H1 (cell line): ENCODE measurements at regions not wholly inside any gene's neighbourhood (a gene's known extent, or its start where the extent isn't known, plus 50 kb on each side); places are given as distances from the start of the nearest gene placed in this dataset.
"Not testable (repeated sequence)": the region's sequence is repeated elsewhere in the genome, so short reads cannot be mapped to it uniquely, and the experiment has no call there.

Experiments used
- CTCF ChIA-PET: fragments of 300-600 bp; sonication (Branson Sonifier 250); formaldehyde crosslinking; loops from one replicate; lab custom pipeline; 2021; ENCODE audit not compliant: partially characterized antibody; lab: Charles Lee
- POLR2A ChIA-PET: fragments of 300-600 bp; sonication (Branson Sonifier 250); formaldehyde crosslinking; loops from one replicate; lab custom pipeline; 2021; ENCODE audit warnings: inconsistent platforms; ENCODE audit not compliant: partially characterized antibody; lab: Charles Lee
- DNase-seq, 2 experiments: peaks; one replicate each; pipeline versions ENCODE4 v3.0.0 to v3.0.0-alpha.2; 2010 to 2022; ENCODE audit warnings: low spot score in 2 of 2, low read depth in 1 of 2, mixed read lengths in 1 of 2
- FAIRE-seq: peaks from 2 replicates; lab custom pipeline; 2011; peaks lifted over from hg19 to GRCh38; lab: Jason Lieb, UNC
- H2AFZ ChIP-seq: 2 replicates; pipeline ENCODE4 v1.8.1; 2012; ENCODE audit warnings: low read length, inconsistent platforms
- H2AK5ac ChIP-seq: 2 replicates; pipeline ENCODE4 v1.6.1; 2013; ENCODE audit warnings: low read depth, low read length
- H2BK120ac ChIP-seq: replicated peaks from 2 replicates; pipeline ENCODE3; 2013; ENCODE audit warnings: low read depth, low read length, inconsistent platforms
- H2BK12ac ChIP-seq: 2 replicates; pipeline ENCODE4 v1.6.1; 2013; ENCODE audit warnings: low read depth, low read length
- H2BK15ac ChIP-seq: 2 replicates; pipeline ENCODE4 v1.6.1; 2013; ENCODE audit warnings: low read length
- H2BK20ac ChIP-seq: 2 replicates; pipeline ENCODE4 v1.6.1; 2013; ENCODE audit warnings: low read length
- H2BK5ac ChIP-seq: 2 replicates; pipeline ENCODE4 v1.6.1; 2013; ENCODE audit warnings: low read depth, low read length
- H3K14ac ChIP-seq: 2 replicates; pipeline ENCODE4 v1.6.1; 2013; ENCODE audit warnings: inconsistent platforms; ENCODE audit not compliant: insufficient read length
- H3K18ac ChIP-seq: 2 replicates; pipeline ENCODE4 v1.6.1; 2013; ENCODE audit warnings: low read length; ENCODE audit errors: extremely low read depth
- H3K23ac ChIP-seq: 2 replicates; pipeline ENCODE4 v1.6.1; 2013; ENCODE audit warnings: inconsistent platforms; ENCODE audit not compliant: insufficient read length
- H3K23me2 ChIP-seq: 2 replicates; pipeline ENCODE4 v1.6.1; 2013; ENCODE audit warnings: low read depth, low read length
- H3K27ac ChIP-seq: 2 replicates; pipeline ENCODE4 v1.6.1; 2011; ENCODE audit warnings: low read depth, low read length, inconsistent platforms
- H3K27me3 ChIP-seq, 4 experiments: replicated peaks in 1 of 4; 1 replicate in 1 of 4; 2 replicates in 3 of 4; pipeline versions ENCODE4 v1.6.1 to v1.8.1; 2011 to 2013; ENCODE audit warnings: low read length in 3 of 4, mild to moderate bottlenecking in 3 of 4, inconsistent platforms in 2 of 4, mixed read lengths in 2 of 4, moderate library complexity in 1 of 4; ENCODE audit not compliant: control insufficient read depth in 3 of 4, insufficient read depth in 3 of 4; ENCODE audit errors: extremely low read depth in 1 of 4
- H3K36me3 ChIP-seq, 4 experiments: 2 replicates each; pipeline versions ENCODE4 v1.6.1 to v1.8.1; 2011 to 2013; ENCODE audit warnings: mild to moderate bottlenecking in 4 of 4, low read length in 3 of 4, moderate library complexity in 2 of 4, control low read depth in 1 of 4, inconsistent platforms in 1 of 4; ENCODE audit not compliant: insufficient read depth in 4 of 4, control insufficient read depth in 2 of 4
- H3K4ac ChIP-seq: replicated peaks from 2 replicates; pipeline ENCODE3; 2013; ENCODE audit warnings: low read length, low read depth, mixed read lengths, inconsistent platforms; ENCODE audit not compliant: insufficient read length
- H3K4me1 ChIP-seq, 4 experiments: replicated peaks in 1 of 4; 1 replicate in 1 of 4; 2 replicates in 3 of 4; pipeline versions ENCODE4 v1.6.1 to v1.8.1; 2011 to 2013; ENCODE audit warnings: low read length in 3 of 4, inconsistent platforms in 2 of 4, mixed read lengths in 1 of 4; ENCODE audit not compliant: insufficient read depth in 4 of 4, control insufficient read depth in 3 of 4
- H3K4me2 ChIP-seq, 2 experiments: 2 replicates each; pipeline versions ENCODE4 v1.6.1 to v1.8.1; 2011 to 2013; ENCODE audit warnings: low read depth in 2 of 2, low read length in 2 of 2, control low read depth in 1 of 2, inconsistent platforms in 1 of 2, mild to moderate bottlenecking in 1 of 2; ENCODE audit not compliant: insufficient read depth in 1 of 2
- H3K4me3 ChIP-seq, 4 experiments: fragments of 200-600, 300-600 bp in 1 of 4; sonication (generic), shearing (Covaris generic), sonication (Bioruptor Twin) in 1 of 4; 2 replicates each; pipeline versions ENCODE4 v1.5.1 to v1.8.1; 2011 to 2016; ENCODE audit warnings: low read length in 4 of 4, low read depth in 3 of 4, control low read depth in 2 of 4, inconsistent platforms in 2 of 4, mild to moderate bottlenecking in 2 of 4, mixed read lengths in 1 of 4, moderate library complexity in 1 of 4; ENCODE audit not compliant: insufficient read depth in 2 of 4; ENCODE audit errors: extremely low read depth in 1 of 4
- H3K56ac ChIP-seq: replicated peaks from 2 replicates; pipeline ENCODE3; 2013; ENCODE audit warnings: low read depth, mild to moderate bottlenecking, mixed read lengths, low read length, inconsistent platforms; ENCODE audit not compliant: insufficient read length
- H3K79me1 ChIP-seq: 2 replicates; pipeline ENCODE4 v1.6.1; 2013; ENCODE audit warnings: low read depth, low read length, control low read depth
- H3K79me2 ChIP-seq, 2 experiments: 2 replicates each; pipeline versions ENCODE4 v1.6.1 to v1.8.1; 2012 to 2013; ENCODE audit warnings: low read length in 2 of 2, mild to moderate bottlenecking in 2 of 2, inconsistent platforms in 1 of 2; ENCODE audit not compliant: insufficient read depth in 2 of 2, control insufficient read depth in 1 of 2
- H3K9ac ChIP-seq, 4 experiments: replicated peaks in 1 of 4; 1 replicate in 1 of 4; 2 replicates in 3 of 4; pipeline versions ENCODE4 v1.6.1 to v1.8.1; 2011 to 2013; ENCODE audit warnings: low read depth in 3 of 4, low read length in 3 of 4, control low read depth in 2 of 4, mild to moderate bottlenecking in 2 of 4, moderate library complexity in 2 of 4, inconsistent platforms in 1 of 4; ENCODE audit errors: extremely low read depth in 1 of 4
- H3K9me3 ChIP-seq, 2 experiments: 2 replicates each; pipeline versions ENCODE4 v1.6.1 to v1.8.1; 2012 to 2013; ENCODE audit warnings: mild to moderate bottlenecking in 2 of 2, moderate library complexity in 2 of 2, control low read depth in 1 of 2, inconsistent platforms in 1 of 2, low read depth in 1 of 2, low read length in 1 of 2, mixed read lengths in 1 of 2; ENCODE audit not compliant: insufficient read depth in 2 of 2
- H4K20me1 ChIP-seq, 2 experiments: replicated peaks in 1 of 2; 2 replicates each; pipeline versions ENCODE3 to v1.8.1; 2011 to 2013; ENCODE audit warnings: inconsistent platforms in 2 of 2, low read length in 2 of 2, mild to moderate bottlenecking in 1 of 2; ENCODE audit not compliant: insufficient read depth in 2 of 2, control insufficient read depth in 1 of 2
- H4K5ac ChIP-seq: 2 replicates; pipeline ENCODE4 v1.6.1; 2013; ENCODE audit warnings: low read length, low read depth, mixed read lengths, inconsistent platforms; ENCODE audit not compliant: insufficient read length
- H4K8ac ChIP-seq: 2 replicates; pipeline ENCODE4 v1.8.0; 2013; ENCODE audit warnings: mild to moderate bottlenecking, moderate library complexity, low read length, inconsistent platforms; ENCODE audit not compliant: insufficient read depth; ENCODE audit errors: extremely low read depth
- H4K91ac ChIP-seq: replicated peaks from 2 replicates; pipeline ENCODE3; 2013; ENCODE audit warnings: low read length, mixed read lengths, inconsistent platforms; ENCODE audit not compliant: insufficient read length
- WGBS, 2 experiments: shearing (Covaris generic) in 1 of 2; methylation state at CpG; one replicate each; pipeline versions ENCODE4 v1.1.6 to v1.1.7; 2013 to 2015; ENCODE audit warnings: low lambda C conversion rate in 2 of 2, mixed read lengths in 2 of 2, inconsistent platforms in 1 of 2, low coverage in 1 of 2, missing lambda C conversion rate in 1 of 2; ENCODE audit not compliant: insufficient replicate concordance in 2 of 2, insufficient coverage in 1 of 2, insufficient read length in 1 of 2; ENCODE audit errors: extremely low coverage in 1 of 2, missing lambda C conversion rate in 1 of 2; 5-methylcytosine and 5-hydroxymethylcytosine counted together

- H4K5ac ChIP-seq, H3K23ac ChIP-seq, H2BK12ac ChIP-seq, H3K14ac ChIP-seq, H3K18ac ChIP-seq, H3K79me2 ChIP-seq, H3K9me3 ChIP-seq, H3K36me3 ChIP-seq, H4K91ac ChIP-seq, H3K4me1 ChIP-seq, H3K27me3 ChIP-seq, FAIRE-seq, H3K4me2 ChIP-seq, H3K27ac ChIP-seq, H2BK20ac ChIP-seq, H2BK120ac ChIP-seq, H3K56ac ChIP-seq, DNase-seq, H3K79me1 ChIP-seq, H4K20me1 ChIP-seq, H2BK15ac ChIP-seq, H3K9ac ChIP-seq, H3K4ac ChIP-seq, H4K8ac ChIP-seq, POLR2A ChIA-PET, H2BK5ac ChIP-seq, H3K4me3 ChIP-seq, H2AFZ ChIP-seq, H2AK5ac ChIP-seq, H3K23me2 ChIP-seq, CTCF ChIA-PET: not testable (repeated sequence)
- whole genome bisulfite sequencing, 2 experiments: no CpG with 5 or more reads among the region's 30 CpGs
Measured at GRCh38 chr9:66152406-66152805, 415.5 kb downstream of the FOXD4L4 start.
